ENCODE measurements at regions not wholly inside any gene's neighbourhood (a gene's known extent, or its start where the extent isn't known, plus 50 kb on each side); places are given as distances from the start of the nearest gene placed in this dataset.
"Not testable (repeated sequence)": the region's sequence is repeated elsewhere in the genome, so short reads cannot be mapped to it uniquely, and the experiment has no call there.

- POLR2A ChIA-PET, result no interaction called here
- no peak overlapping the region for H3K4me3 ChIP-seq (ENCODE audit: low read depth, low read length)
- CTCF ChIA-PET, result no interaction called here
- no peak for DNase-seq (ENCODE audit: low read depth, low spot score)
- TF ChIP-seq CTCF (IDR thresholded peaks at IDR 0.05; ENCODE audit: insufficient read depth, low read length, missing control alignments), result no peak
Measured at GRCh38 chr20:51926670-51927305, 124.5 kb upstream of the SALL4 start.

DNA sequence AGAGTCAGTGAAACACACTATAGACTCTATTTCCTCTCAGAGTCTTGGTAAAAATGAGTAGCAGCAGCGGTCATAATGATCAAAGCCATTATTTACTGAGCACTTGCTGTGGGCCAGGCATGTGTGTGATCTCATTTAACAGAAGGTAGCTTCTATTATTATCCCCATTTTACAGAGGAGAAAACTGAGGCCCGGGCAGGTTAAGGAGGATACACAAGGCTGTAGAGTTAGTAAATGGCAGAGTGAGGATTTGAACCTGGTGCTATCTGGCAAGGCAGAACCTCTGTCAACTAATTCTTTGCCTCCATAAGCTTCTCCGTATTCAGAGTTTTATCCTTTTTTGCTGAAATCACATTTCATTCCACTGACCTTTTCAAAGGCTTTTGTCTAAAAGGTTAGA, 122.2 kb upstream of the SALL4 start:
- TF ChIP-seq CTCF (IDR thresholded peaks at IDR 0.05; ENCODE audit: insufficient read depth, low read length, missing control alignments), result no peak
- no peak for DNase-seq (ENCODE audit: low read depth, low spot score)
- CTCF ChIA-PET, result no interaction called here
- no peak overlapping the region for H3K4me3 ChIP-seq (ENCODE audit: low read depth, low read length)
- POLR2A ChIA-PET, result no interaction called here

GRCh38 chr20:51923633-51924032, 121.3 kb upstream of the SALL4 start:
- no peak for TF ChIP-seq CTCF (IDR thresholded peaks at IDR 0.05; ENCODE audit: insufficient read depth, low read length, missing control alignments)
- POLR2A ChIA-PET, result no interaction called here
- CTCF ChIA-PET, result no interaction called here
- H3K4me3 ChIP-seq (ENCODE audit: low read depth, low read length), result no peak overlapping the region
- DNase-seq (ENCODE audit: low read depth, low spot score), result no peak

DNA sequence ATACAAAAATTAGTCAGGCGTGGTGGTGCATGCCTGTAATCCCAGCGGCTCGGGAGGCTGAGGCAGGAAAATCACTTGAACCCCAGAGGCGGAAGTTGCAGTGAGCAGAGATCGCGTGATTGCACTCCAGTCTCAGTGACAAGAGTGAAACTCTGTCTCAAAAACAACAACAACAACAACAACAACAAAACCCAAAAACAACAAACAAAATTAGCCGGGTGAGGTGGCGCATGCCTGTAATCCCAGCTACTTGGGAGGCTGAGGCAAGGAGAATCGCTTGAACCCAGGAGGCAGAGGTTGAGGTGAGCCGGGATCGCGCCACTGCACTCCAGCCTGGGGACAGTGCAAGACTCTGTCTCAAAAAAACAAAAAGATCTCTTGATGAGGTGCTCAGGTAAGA, 120.5 kb upstream of the SALL4 start:
- CTCF ChIA-PET; H3K4me3 ChIP-seq (ENCODE audit: low read depth, low read length); DNase-seq (ENCODE audit: low read depth, low spot score); POLR2A ChIA-PET: not testable (repeated sequence)

DNA sequence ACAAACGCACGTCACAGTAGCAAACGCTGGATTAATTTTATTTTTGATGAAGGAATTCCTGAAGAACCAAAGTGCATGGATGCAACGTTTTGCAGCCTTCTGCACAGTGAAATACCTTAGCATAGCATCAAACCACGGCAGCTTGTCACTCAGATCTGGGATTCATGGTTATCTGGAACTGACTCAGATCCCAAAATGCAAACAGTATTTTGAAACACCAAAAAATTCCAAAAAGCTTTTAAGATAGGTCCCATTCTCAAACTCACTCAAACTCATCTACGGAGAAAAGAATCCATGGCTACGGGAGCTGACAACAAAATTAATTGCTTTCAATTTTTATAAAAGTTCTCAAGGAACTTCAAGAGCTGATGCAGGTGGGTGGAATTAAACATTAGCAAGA, 116.2 kb upstream of the SALL4 start:
- no peak overlapping the region for H3K4me3 ChIP-seq (ENCODE audit: low read depth, low read length)
- ChIA-PET CTCF (interaction anchor here (1.4 kb wide), 1 partner anchor 16 kb away, joined by 3 read pairs; no protein-coding TSS in a partner anchor), POLR2A (no interaction called here)
- no peak for DNase-seq (ENCODE audit: low read depth, low spot score)
- TF ChIP-seq CTCF (IDR thresholded peaks at IDR 0.05; ENCODE audit: insufficient read depth, low read length, missing control alignments), result no peak

DNA sequence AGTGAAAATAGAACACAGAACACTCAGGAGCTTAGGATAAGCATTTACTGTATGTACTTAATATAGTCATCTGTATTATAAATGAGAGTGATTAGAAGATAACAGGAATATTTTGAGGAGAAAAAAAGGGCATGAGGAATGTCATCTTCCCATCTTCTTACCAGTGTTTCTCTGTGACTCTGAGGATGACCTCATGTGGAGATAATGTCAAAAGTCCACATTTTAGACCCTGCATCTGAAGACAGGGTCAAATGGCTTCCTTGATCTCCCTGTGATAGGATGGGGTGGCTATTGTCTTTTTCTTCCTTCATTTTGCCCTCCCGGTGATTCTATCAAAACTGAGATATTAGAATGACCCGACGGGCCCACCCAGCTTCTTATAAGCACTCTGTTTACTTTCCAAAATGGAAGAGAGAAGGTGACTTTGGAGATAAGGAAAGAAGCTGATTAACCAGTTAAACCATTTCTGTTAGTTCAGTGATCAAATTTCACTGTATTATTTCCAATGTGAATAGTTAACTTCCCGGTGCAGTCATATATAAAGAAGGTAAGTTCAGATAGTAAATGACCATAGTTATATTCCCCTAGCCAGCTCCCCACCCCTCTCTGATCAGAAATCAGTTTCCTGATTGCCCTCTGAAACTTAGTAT, 115.7 kb upstream of the SALL4 start:
- ChIA-PET POLR2A (no interaction called here), CTCF (interaction anchor here (1.4 kb wide), 1 partner anchor 17 kb away, joined by 3 read pairs; no protein-coding TSS in a partner anchor)
- TF ChIP-seq CTCF (IDR thresholded peaks at IDR 0.05; ENCODE audit: insufficient read depth, low read length, missing control alignments), result no peak
- no peak for DNase-seq (ENCODE audit: low read depth, low spot score)
- H3K4me3 ChIP-seq (ENCODE audit: low read depth, low read length), result no peak overlapping the region

DNA sequence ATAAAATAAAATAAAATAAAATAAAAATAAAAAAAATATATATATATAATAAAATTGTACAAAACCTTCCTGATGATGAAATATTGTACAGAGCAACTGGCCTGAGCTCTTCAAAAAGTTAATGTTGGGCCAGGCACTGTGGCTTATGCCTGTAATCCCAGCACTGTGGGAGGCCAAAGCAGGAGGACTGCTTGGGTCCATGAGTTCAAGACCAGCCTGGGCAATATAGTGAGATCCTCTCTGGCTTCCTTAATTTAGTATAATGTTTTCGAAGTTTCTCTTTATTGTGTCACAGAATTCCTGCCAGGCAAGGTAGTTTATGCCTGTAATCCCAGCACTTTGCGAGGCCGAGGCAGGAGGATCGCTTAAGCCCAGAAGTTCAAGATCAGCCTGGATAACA, 113.9 kb upstream of the SALL4 start:
- H3K4me3 ChIP-seq (ENCODE audit: low read depth, low read length), result no peak overlapping the region
- ChIA-PET CTCF (interaction anchor here (1.4 kb wide), 1 partner anchor 15 kb away, joined by 3 read pairs; no protein-coding TSS in a partner anchor), POLR2A (interaction anchor here (0.7 kb wide), 1 partner anchor 201 kb away, joined by 3 read pairs; no protein-coding TSS in a partner anchor)
- DNase-seq (ENCODE audit: low read depth, low spot score), result no peak
- no peak for TF ChIP-seq CTCF (IDR thresholded peaks at IDR 0.05; ENCODE audit: insufficient read depth, low read length, missing control alignments)
